ENCODE measurements at regions not wholly inside any gene's neighbourhood (a gene's known extent, or its start where the extent isn't known, plus 50 kb on each side); places are given as distances from the start of the nearest gene placed in this dataset.

DNA sequence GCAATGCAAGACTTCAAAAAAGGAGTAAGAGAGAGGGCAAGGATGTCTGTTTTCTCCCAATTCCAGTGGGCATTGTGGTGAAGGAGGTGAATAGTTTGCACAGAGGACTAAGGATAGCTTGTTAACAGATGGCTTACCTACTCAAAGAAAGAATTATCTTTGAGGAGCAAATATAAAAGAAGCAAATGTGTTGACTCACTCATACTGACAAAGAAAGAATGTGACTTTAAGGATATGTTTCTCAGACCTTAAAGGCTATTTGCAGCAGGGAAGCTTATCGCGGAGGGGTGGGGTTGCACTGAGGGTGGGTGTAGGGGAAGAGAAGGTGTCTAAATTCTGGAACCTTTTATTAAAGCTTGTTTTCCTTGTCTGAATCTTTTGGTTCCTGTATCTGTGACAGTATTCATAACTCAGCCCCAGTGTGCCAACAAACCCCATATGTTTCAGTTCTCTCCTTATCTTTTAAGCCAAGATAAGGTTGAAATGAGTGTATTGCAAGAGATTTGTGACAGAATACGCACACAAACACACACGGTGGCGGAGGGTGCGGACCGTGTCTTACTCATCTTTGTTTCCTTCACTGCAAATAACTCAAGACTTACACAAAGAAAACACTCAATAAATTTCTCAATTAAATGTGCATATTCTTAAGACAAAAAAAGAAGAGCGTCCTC lies 146.4 kb upstream of the ARID2 start:
- no peaks in the 10 kb centered on the region for H3K9me3 ChIP-seq (replicated peaks; ENCODE audit: control insufficient read depth, insufficient read depth, low read length)
- peaks cover 2% of the 10 kb centered on the region in 2 experiments for H3K27me3 ChIP-seq (ENCODE audit: control insufficient read depth in 2 of 2, insufficient read depth in 2 of 2, low read length in 2 of 2)
- H4K20me1 ChIP-seq (replicated peaks; ENCODE audit: control insufficient read depth, extremely low read depth, insufficient read depth, low read length), result no peaks in the 10 kb centered on the region
- no peak overlapping the region for H3K4me3 ChIP-seq (replicated peaks in 1 of 3; ENCODE audit: insufficient read depth in 1 of 3, low read depth in 1 of 3, low read length in 3 of 3)
- H3K4me2 ChIP-seq (ENCODE audit: insufficient read depth, low read length), result no peak overlapping the region
- H3K4me1 ChIP-seq (ENCODE audit: control insufficient read depth, extremely low read depth, insufficient read depth, low read length), result no peaks in the 10 kb centered on the region
- ChIA-PET CTCF (interaction anchor here (1.3 kb wide), 1 partner anchor 16 kb away, joined by 4 read pairs; no protein-coding TSS in a partner anchor), POLR2A (no interaction called here)
- DNase-seq (ENCODE audit: low read depth, low spot score) (no peak), FAIRE-seq (no peak)
- intact Hi-C loops (cut with micrococcal nuclease) (no loop called here), dilution Hi-C loops (cut with MboI; ENCODE audit: extremely low pct_ligation_motif_present, low sequenced_read_pairs) (no loop called here)
- no peaks in the 10 kb centered on the region for H3K79me2 ChIP-seq (ENCODE audit: control insufficient read depth, insufficient read depth, low read length)
- no peaks in the 10 kb centered on the region for H3K36me3 ChIP-seq (ENCODE audit: control insufficient read depth in 2 of 2, extremely low read depth in 1 of 2, insufficient read depth in 2 of 2, low read length in 2 of 2)
- BruUV-seq (replicated peaks), result no TSS peak
- no peaks in the 10 kb centered on the region for H3K9me1 ChIP-seq (replicated peaks; ENCODE audit: control insufficient read depth, extremely low read depth, insufficient read depth, low read length)
- H3K27ac ChIP-seq (ENCODE audit: insufficient read depth, low read depth, low read length), result no peak overlapping the region
- H3K9ac ChIP-seq (replicated peaks; ENCODE audit: extremely low read depth, insufficient read depth, low read length), result no peak overlapping the region
- H2AFZ ChIP-seq (ENCODE audit: low read depth, low read length), result no peak overlapping the region
- no peak for TF ChIP-seq GATA2 (IDR thresholded peaks at IDR 0.05; ENCODE audit: insufficient read depth, insufficient read length, low read depth, low read length)

DNA sequence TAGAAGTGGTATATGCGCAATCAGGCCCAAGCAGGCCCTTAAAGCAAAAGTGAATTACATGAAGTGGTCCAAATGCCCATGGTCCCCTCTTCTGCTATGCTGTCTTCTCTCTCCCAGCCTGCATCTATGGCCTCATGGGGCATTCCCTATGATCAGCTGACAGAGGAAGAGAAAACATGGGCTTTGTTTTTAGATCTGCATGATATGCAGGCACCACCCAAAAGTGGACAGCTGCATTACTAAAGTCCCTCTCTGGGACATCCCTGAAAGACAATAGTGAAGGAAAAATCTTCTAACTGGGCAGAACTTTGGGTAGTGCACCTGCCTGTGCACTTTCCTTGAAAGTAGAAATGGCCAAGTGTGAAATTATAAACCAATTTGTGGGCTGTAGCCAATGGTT lies 145.2 kb upstream of the ARID2 start:
- TF ChIP-seq, protein P1, sequence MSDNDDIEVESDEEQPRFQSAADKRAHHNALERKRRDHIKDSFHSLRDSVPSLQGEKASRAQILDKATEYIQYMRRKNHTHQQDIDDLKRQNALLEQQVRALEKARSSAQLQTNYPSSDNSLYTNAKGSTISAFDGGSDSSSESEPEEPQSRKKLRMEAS (IDR thresholded peaks at IDR 0.05; ENCODE audit: insufficient read depth, insufficient read length), result no peak
- TF ChIP-seq, protein P2, sequence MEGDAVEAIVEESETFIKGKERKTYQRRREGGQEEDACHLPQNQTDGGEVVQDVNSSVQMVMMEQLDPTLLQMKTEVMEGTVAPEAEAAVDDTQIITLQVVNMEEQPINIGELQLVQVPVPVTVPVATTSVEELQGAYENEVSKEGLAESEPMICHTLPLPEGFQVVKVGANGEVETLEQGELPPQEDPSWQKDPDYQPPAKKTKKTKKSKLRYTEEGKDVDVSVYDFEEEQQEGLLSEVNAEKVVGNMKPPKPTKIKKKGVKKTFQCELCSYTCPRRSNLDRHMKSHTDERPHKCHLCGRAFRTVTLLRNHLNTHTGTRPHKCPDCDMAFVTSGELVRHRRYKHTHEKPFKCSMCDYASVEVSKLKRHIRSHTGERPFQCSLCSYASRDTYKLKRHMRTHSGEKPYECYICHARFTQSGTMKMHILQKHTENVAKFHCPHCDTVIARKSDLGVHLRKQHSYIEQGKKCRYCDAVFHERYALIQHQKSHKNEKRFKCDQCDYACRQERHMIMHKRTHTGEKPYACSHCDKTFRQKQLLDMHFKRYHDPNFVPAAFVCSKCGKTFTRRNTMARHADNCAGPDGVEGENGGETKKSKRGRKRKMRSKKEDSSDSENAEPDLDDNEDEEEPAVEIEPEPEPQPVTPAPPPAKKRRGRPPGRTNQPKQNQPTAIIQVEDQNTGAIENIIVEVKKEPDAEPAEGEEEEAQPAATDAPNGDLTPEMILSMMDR (IDR thresholded peaks at IDR 0.05; ENCODE audit: extremely low read depth in 1 of 2, insufficient read depth in 1 of 2, low read depth in 1 of 2, low read length in 2 of 2), result no peak
- TF ChIP-seq POLR2A (IDR thresholded peaks at IDR 0.05; ENCODE audit: low read depth, low read length) (no peak), MYC (IDR thresholded peaks at IDR 0.05; ENCODE audit: low read depth, low read length) (no peak), GATA2 (IDR thresholded peaks at IDR 0.05; ENCODE audit: insufficient read depth, insufficient read length, low read depth, low read length) (no peak), JUN (IDR thresholded peaks at IDR 0.05; ENCODE audit: borderline replicate concordance, insufficient read depth, insufficient read length, low read depth) (no peak), POLR2AphosphoS5 (IDR thresholded peaks at IDR 0.05; ENCODE audit: insufficient read depth, low read depth, low read length) (no peak), EZH2 (IDR thresholded peaks at IDR 0.05; ENCODE audit: borderline replicate concordance, low read depth, low read length, severe bottlenecking) (no peak), FOS (IDR thresholded peaks at IDR 0.05; ENCODE audit: borderline replicate concordance, insufficient read depth, low read length) (no peak)
- CTCF ChIA-PET, result no interaction called here
- H3K27me3 ChIP-seq (ENCODE audit: control insufficient read depth in 2 of 2, insufficient read depth in 2 of 2, low read length in 2 of 2), result peaks cover 2% of the 10 kb centered on the region in 2 experiments
- H3K9ac ChIP-seq (replicated peaks; ENCODE audit: extremely low read depth, insufficient read depth, low read length), result no peak overlapping the region
- H2AFZ ChIP-seq (ENCODE audit: low read depth, low read length), result no peak overlapping the region
- no peaks in the 10 kb centered on the region for H3K4me1 ChIP-seq (ENCODE audit: control insufficient read depth, extremely low read depth, insufficient read depth, low read length)
- DNase-seq (ENCODE audit: low read depth, low spot score), result no peak
- no peaks in the 10 kb centered on the region for H4K20me1 ChIP-seq (replicated peaks; ENCODE audit: control insufficient read depth, extremely low read depth, insufficient read depth, low read length)
- POLR2A ChIA-PET, result no interaction called here
- no peak overlapping the region for H3K27ac ChIP-seq (ENCODE audit: insufficient read depth, low read depth, low read length)
- no TSS peak for BruUV-seq (replicated peaks)
- no peak overlapping the region for H3K4me2 ChIP-seq (ENCODE audit: insufficient read depth, low read length)
- H3K9me1 ChIP-seq (replicated peaks; ENCODE audit: control insufficient read depth, extremely low read depth, insufficient read depth, low read length), result no peaks in the 10 kb centered on the region
- dilution Hi-C loops (cut with MboI; ENCODE audit: extremely low pct_ligation_motif_present, low sequenced_read_pairs) (no loop called here), intact Hi-C loops (cut with micrococcal nuclease) (no loop called here)
- H3K79me2 ChIP-seq (ENCODE audit: control insufficient read depth, insufficient read depth, low read length), result no peaks in the 10 kb centered on the region
- no peak for FAIRE-seq
- no peaks in the 10 kb centered on the region for H3K36me3 ChIP-seq (ENCODE audit: control insufficient read depth in 2 of 2, extremely low read depth in 1 of 2, insufficient read depth in 2 of 2, low read length in 2 of 2)
- H3K4me3 ChIP-seq (replicated peaks in 1 of 3; ENCODE audit: insufficient read depth in 1 of 3, low read depth in 1 of 3, low read length in 3 of 3), result no peak overlapping the region
- H3K9me3 ChIP-seq (replicated peaks; ENCODE audit: control insufficient read depth, insufficient read depth, low read length), result no peaks in the 10 kb centered on the region

Measured in endothelial cell of umbilical vein (primary cell).